ENCODE measurements at regions not wholly inside any gene's neighbourhood (a gene's known extent, or its start where the extent isn't known, plus 50 kb on each side); places are given as distances from the start of the nearest gene placed in this dataset.

- no peak for TF ChIP-seq CTCF (IDR thresholded peaks at IDR 0.05; ENCODE audit: borderline replicate concordance, extremely low read depth, low read length, poor library complexity, severe bottlenecking)
- no peak for TF ChIP-seq EZH2 (IDR thresholded peaks at IDR 0.05; ENCODE audit: borderline replicate concordance, low read depth, low read length, severe bottlenecking)
Measured at GRCh38 chr20:4480104-4480503, 206.2 kb upstream of the PRNP start.

All from DND-41 (cell line).